GM19025 (cell line): ENCODE measurements at regions not wholly inside any gene's neighbourhood (a gene's known extent, or its start where the extent isn't known, plus 50 kb on each side); places are given as distances from the start of the nearest gene placed in this dataset.
"Not testable (repeated sequence)": the region's sequence is repeated elsewhere in the genome, so short reads cannot be mapped to it uniquely, and the experiment has no call there.

ENCODE experiments used
- ATAC-seq: cut with Tn5 transposase; IDR thresholded peaks from one replicate; pipeline ENCODE4 v1.9.1; 2021; ENCODE audit warnings: mild to moderate bottlenecking, low read depth, moderate library complexity; ENCODE audit not compliant: unreplicated experiment

DNA sequence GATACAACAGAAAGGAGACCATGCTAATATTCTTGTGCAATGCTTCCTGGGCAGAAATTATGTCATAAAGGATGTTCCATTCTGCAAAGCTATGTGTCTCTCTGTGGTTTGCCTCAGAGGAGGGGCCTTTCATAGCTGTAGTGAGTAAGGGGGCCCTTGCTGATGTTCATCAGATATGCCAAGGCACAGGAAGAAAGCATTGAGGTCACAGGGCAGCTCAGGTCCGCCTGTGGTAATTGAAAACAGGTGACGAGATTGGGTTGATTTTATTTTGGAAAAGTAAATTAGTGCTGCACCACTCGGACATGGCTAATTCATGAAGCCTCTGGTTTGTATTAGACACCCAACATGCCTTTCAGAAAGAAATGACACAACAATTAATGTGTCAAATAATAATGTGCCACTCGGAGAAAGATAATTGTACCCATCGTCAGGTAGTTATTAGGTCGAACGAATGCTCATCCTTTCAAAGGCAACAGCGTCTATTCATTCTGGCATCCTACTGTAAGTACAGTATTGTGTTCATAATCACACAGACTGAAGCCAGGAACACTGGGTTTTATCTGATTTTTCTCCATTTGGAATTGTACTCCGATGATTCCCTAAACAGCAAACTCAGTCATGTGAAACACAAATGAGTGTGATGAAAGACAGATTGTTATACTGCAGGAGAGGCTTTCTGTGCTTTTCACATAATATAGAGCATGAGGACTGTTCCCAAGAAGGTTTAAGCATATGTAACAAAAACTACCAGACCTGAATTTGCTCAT lies 421.6 kb upstream of the KLF12 start:
- no peak for ATAC-seq

DNA sequence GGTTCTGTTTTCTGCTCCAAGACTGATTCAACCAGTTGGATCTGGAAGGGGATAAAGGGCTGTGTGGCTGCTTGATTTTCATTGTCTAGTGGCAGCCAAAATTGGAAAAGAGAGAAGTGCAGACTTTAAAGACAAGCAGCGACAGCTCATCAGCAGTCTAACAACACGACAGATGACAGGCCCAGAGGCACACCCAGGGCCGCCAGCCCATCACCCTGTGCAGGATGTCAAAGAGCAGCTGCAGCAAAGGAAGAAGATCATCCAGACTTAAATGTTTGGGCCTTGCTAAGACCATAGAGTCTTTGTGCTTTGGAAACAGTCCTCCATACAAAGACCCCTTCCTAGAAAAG lies 421.0 kb upstream of the KLF12 start:
- ATAC-seq: no peak

DNA sequence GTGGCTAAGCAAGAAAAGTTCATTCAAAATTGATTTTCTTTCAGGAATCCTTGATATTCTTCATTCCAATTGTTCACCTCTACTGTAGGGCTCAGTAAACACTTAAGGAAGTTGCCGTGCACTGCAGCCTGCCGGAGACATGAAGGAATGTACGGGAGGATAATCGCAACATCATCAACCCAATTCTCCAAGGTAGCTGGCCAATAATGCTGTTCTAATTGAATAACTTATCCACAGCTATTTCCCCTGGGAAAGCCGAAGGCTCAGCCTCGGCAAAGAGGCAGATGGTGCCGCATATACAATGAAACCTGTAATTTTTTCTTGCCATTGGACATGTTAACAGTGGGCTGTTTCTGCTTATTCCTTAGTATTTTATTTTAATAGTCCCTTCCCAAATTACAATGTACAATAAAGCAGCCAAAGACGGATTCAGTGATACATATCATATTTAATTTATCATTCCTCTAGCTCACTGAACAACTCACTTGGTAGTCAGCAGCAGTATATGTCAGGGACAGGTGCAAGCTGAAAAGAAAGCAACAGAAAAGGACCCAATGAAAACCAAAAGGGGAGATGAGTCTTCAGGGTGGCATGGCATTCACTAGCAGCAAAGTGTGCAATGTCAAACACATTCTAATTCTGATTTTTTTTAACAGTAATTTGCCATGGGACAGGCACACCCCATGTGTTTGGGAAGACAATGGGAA lies 420.5 kb upstream of the KLF12 start:
- no peak for ATAC-seq

DNA sequence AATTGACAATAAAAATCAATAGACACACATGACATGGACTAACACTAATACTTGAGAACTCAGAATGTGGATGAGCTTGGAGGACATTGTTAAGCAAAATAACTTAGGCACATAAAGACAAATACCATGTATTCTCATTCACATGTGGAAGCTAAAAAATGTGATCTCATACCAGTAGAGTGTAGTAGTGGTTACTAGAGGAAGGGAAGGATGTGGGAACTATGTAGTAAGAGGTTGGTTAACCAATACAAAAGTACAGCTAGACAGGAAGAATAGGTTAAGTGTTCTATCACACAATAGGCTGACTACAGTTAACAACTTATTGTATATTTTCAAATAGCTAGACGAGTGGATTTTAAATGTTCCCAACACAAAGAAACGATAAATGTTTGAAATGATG lies 415.8 kb upstream of the KLF12 start:
- no peak for ATAC-seq

DNA sequence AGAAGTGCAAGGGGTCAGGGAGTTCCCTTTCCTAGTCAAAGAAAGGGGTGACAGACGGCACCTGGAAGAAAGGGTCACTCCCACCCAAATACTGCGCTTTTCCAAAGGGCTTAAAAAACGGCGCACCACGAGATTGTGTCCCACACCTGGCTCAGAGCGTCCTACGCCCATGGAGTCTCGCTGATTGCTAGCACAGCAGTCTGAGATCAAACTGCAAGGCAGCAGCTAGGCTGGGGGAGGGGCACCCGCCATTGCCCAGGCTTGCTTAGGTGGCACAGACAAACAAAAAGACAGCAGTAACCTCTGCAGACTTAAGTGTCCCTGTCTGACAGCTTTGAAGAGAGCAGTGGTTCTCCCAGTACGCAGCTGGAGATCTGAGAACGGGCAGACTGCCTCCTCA lies 402.4 kb upstream of the KLF12 start:
- not testable (repeated sequence) for ATAC-seq

DNA sequence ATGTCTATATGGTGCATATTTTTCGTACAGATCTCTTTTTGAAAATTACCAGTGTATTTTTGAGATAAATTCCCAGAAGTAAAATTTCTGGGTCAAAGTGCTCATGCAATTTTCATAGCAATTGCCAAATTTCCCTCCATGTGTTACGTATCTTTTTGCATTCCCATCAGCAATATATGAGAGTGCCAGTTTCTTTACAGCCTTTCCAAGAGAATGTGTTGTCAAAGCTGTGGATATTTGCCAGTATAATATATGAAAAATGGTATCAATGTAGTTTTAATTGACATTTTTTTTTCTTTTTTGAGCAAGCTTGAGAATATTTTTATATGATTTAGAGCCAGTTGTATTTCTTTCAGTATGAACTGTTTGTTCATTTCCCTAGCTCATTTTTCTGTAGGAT lies 399.0 kb upstream of the KLF12 start:
- ATAC-seq: no peak

DNA sequence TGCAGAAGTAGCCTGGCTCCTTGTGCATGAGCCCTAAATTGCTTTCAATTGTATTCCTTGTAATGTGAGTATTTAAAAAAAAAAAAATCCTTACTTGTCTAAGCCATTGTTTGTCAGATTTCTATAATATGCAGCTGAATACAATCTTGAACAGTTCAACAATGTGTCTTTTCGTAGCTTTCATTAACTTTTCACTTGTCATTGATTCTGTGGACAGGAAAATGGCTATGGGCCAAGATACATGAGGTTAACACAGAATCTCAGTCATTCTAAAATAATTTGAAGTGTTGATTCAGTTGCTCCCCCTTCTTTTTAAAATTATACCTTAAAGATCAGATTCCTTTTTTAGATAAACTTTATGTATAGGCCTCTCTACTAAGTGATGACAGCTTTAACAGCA lies 395.8 kb upstream of the KLF12 start:
- ATAC-seq: no peak

DNA sequence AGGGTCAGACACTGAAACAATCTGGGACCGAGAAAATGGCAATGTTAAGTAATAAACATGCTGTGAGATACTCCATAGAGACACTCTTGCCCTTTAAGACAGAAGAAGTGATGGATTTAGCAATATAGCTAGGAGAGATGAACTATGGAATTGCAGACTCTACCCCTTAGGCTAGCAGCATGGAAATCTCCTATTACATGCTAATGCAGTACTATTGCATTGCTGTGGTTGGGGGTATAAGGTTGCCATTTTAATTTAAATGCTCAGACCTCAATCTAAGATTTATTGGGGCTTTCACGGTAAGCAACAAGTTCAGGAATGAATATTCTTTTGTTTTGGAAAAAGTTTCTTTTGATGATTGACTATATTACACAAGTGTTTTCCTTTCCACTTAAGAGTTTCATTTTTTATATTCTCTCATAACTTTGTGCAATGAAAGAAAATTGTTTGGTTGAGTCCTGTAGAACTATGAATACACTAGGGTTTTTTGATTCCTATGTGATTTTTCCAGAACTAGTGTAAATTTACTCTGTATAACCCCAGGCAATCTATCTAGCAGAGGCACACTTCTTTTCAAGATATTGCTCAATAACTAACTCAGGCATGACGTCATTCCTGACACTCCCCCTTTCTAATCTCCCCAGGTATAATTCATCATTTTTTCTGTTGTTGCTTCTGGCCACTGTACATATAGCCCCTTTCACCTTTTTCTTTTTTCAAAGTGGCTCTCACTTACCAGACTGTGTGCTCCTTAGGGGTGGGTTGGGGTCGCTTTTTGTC lies 394.7 kb upstream of the KLF12 start:
- ATAC-seq: no peak

DNA sequence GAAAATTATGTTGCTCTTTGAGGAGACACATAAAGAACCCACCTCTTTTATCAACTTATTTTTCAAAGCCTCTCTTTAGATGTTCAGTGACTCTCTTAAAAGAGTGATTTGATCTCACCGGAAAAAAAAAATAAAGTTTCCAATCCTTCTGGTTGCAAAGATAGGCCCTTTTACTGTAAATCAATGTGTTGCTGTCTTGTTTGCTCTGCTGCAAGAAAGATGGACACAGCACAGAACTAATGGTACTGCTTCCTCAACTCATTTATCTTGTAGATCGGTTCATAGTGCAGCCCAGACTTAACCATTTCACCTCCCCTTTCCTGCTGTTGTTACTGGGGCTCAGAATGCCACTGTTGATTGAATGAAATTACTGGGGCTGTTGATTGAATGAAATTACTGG lies 388.9 kb upstream of the KLF12 start:
- ATAC-seq: no peak

DNA sequence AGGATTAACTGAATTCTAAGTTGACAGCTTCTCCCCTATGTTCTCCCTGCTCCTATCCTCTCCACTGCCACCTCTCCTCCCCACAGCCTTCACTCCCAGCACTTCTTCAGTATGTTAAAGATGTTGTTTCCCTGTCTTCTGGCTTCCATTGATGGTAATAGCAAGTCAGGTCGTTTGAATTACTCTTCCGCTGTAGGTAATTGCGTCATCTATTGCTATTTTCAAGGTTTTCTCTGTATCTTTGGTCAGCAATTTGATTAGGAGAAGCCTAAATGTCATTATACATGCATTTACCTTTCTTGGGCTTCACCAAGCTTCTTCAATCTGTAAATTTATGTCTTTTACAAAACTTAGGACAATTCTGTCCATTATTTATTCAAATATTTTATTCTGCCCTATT lies 377.3 kb upstream of the KLF12 start:
- ATAC-seq: no peak

DNA sequence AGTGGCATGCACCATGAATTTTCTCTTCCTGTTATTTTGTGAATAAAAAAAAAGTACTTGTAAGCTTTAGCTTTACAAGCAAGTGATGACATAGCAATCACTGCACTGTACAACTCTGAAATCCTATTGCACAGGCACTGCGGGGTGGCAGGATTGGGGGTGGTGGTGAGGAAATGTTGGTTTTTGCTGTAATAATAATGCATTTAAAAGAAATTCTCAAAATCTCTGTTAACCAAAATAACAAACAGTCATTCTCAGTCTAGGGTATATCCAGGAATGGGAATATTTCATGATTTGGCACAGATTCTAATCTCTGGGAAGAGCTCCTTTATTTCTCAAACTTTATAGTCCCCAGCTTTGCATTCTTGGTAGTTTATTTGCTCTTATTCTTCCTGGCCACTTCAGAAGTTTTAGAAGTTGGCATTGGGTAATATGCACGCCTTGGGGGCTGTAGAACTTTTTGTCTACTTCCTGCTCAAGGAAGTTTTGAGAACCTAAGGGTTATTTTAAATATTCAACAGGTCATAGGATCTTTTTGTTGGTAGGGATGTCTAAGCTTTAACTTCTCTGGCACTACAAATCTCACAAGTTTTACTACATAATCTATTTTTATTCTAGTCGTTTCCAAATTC lies 353.0 kb upstream of the KLF12 start:
- ATAC-seq: no peak

DNA sequence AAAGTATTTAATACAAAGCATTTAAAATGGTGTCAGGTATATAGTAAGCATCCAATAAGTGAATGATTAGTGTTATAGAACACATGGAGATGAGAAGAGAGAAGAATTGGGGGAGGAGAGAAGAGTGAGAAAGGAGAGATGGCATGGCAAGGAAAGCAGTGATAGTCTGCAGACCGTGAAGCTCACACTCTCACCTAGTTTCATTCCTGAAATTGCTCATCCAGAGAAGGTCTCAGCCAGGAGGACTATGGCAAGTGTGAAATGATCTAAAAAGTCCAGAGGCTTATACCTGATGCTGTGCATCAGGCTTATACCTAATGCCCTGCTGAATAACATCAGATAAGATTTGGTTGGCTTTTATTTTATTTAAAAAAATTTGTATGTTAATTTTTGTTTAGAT lies 351.6 kb upstream of the KLF12 start:
- ATAC-seq: no peak

DNA sequence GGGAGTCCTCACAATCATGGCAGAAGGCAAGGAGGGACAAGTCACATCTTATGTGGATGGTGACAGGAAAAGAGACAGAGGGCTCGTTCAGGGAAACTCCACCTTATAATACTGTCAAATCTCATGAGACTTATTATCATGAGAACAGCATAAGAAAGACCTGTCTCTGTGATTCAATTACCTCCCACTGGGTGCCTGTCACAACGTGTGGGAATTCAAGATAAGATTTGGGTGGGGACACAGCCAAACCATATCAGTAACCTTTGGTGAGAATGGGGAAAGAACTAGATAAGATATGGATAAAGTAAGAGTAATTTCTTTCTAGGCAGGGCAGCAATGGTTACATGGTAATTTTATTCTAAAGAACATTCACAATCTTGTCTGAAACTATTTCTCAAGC lies 344.9 kb upstream of the KLF12 start:
- no peak for ATAC-seq

DNA sequence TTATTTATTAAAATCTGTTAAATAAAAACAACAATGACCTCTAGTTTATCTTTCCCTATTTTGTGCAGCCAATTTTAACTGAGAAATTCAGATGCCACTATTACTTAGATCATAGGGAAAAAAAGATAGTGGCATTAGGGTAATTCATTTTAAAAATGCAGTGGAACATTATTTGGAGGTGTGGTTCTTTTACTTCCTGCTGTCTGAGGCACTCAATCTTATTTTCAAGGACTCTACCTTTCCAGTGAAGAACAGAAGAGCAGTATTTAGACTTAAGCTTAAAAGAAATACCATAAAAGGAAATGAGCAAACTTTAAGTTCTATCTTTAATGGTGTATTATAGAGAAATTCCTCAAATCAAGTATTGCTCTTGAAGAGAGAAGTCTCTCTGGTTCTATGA lies 342.6 kb upstream of the KLF12 start:
- no peak for ATAC-seq

DNA sequence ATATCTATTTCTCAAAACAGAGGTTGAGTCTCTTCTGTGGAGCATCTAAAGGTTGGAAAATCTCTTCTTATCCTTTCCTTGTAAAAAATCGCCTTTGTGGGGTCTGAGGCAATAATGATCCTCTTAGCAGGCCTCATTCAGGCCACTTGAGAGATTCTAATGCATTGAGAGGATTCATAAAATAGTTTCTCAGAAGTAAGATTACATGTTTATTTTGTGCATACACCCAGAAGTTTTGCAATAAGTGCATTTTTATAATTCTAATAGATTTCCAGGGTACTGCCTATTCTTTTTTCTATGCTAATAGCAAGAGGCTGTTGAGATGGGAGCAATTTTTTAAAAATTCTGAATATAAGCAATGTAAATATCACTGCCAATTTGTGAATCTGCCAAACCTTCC lies 342.2 kb upstream of the KLF12 start:
- ATAC-seq: no peak

DNA sequence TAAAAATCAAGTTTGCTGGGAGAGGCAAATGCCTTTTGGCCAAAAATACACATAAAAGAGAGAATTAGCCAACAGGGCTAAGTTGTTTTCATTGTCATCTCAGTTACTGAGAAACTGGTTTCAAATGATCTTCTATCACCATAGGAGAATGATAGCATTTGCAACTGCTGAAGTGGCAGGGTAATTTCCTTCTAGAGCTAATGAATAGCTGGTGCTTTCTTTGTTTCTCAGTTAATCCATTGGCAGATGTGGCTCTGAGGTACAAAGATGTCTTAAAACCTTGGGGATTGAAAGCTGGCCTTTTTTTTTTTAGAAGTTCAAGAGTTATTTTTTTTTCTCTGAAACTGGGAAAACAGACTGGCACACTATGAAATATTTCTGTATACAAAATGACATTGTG lies 332.7 kb upstream of the KLF12 start:
- no peak for ATAC-seq

DNA sequence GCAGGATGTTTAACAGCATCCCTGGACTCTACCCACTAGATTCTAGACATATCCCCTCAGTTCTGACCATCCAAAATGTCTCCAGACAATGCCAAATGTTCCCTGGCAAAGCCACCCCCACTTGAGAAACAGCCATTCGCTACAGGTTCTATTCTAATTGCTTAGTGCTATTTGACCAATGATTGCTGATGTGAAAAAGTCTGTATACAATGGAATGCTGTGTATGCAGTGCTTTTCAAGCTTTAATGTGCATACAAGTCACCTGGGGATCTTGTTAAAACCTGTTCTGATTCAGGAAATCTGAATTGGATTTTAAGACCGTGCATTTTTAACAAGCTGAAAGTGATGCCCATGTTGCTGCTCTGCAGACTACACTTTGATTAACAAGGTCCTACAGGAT lies 331.8 kb upstream of the KLF12 start:
- ATAC-seq: no peak

DNA sequence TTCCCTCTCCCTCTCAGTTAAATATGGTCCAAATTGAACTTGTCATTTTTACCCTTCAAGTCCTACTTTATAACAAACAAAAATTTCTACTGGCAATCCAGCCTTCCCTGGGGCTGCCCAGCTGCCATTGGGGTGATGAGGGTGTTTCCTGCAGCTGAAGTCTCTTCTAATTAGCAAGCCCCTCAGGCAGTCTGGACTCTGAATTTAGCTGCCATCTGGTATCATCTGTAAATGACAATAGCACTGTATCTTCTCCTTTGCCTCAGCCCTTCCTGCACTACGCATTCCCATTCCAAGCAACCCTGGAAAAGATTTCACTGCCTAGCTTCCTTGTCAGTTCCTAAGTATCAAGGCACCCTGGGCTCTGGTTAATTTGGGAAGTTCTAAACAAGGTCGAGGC lies 331.1 kb upstream of the KLF12 start:
- no peak for ATAC-seq

DNA sequence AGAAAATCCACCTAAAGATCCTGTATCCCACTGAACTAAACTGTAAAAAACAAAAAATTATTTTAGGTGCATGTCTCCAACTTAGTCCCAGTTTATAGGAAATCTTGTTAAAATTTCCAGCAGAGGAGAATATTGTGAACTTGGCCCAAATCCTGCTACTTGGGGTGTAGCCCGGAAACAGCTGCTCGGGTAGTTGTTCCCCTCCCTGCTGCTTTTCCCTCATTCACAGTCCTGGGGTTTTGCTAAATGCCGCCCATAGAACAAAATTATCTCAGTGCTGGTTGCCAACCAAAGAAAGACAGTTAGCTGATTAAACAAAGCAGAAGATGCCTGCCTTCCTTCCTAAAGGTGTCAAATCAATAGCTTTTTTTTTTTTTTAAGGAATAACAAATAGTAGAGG lies 330.5 kb upstream of the KLF12 start:
- no peak for ATAC-seq

DNA sequence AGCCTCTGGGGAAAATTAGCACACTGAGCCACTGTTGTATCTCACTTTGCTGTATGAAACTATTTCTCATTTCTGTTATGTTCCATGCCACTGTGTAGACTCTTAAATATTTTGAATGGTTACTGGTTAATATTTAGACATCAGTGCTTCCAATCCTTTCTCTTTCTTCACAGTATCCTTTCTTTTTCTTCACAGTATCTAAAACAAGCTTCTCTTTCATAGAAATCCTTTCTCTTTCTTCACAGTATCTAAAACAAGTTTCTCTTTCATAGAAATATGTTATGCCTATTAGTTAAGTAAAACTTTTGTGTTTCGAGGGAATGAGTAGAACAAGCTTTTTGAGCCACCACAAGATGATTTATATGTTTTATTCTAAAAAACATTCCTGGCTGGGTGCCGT lies 326.8 kb upstream of the KLF12 start:
- no peak for ATAC-seq

DNA sequence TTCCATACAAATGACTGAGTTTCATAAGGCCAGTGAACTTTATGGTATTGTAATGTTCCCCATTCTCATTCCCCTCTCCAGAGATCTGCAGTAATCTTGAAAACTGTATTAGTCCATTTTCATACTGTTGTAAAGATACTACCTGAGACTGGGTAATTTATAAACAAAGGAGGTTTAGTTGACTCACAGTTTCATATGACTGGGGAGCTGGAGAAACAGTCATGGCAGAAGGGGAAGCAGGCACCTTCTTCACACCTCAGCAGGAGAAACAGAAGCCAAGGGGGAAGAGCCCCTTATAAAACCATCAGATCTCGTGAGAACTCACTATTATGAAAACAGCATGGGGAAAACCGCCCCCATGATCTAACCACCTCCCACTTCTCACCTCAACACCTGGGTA lies 318.7 kb upstream of the KLF12 start:
- no peak for ATAC-seq
